ENCODE measurements at regions not wholly inside any gene's neighbourhood (a gene's known extent, or its start where the extent isn't known, plus 50 kb on each side); places are given as distances from the start of the nearest gene placed in this dataset.

GRCh38 chr5:6125781-6126180 is 252.6 kb downstream of the MED10 start:
- TF ChIP-seq CTCF (IDR thresholded peaks at IDR 0.05): no peak
- no peak for TF ChIP-seq POLR2A (IDR thresholded peaks at IDR 0.05)
